K562 (cell line): ENCODE measurements at regions not wholly inside any gene's neighbourhood (a gene's known extent, or its start where the extent isn't known, plus 50 kb on each side); places are given as distances from the start of the nearest gene placed in this dataset.

Source experiments
- ATAC-seq: fragments of 200-7000 bp; cut with Tn5 transposase; 3 replicates; pipeline ENCODE4 v1.9.1; 2020; ENCODE audit warnings: moderate library complexity
- BruUV-seq: library from RNA; stranded (reverse); fragments of 400-500 nt; replicated peaks from 2 replicates; lab custom pipeline; 2021; lab: Mats Ljungman, UMichigan
- CTCF ChIA-PET: fragments of 300-600 bp; formaldehyde crosslinking; extraction: SDS; loops from one replicate; lab custom pipeline; 2021; ENCODE audit warnings: low intra/inter-chr PET ratio; lab: Yijun Ruan, JAX
- POLR2A ChIA-PET: fragments of 300-600, 350-650 bp; sonication (Branson Sonifier 250); formaldehyde crosslinking; extraction: SDS; loops from one replicate; lab custom pipeline; 2021; ENCODE audit warnings: antibody characterized with exemption, inconsistent platforms; lab: Yijun Ruan, JAX
- DNase-seq, 4 experiments: peaks; one replicate each; pipeline versions ENCODE4 v3.0.0 to v3.0.0-alpha.2; 2011 to 2018; ENCODE audit warnings: low spot score in 3 of 4, mixed read lengths in 3 of 4; ENCODE audit errors: extremely low read depth in 1 of 4
- FAIRE-seq: peaks from 2 replicates; lab custom pipeline; 2011; peaks lifted over from hg19 to GRCh38; lab: Jason Lieb, UNC
- H2AFZ ChIP-seq: 2 replicates; pipeline ENCODE4 v1.6.0; 2011; ENCODE audit warnings: low read depth, low read length, control low read depth, inconsistent platforms
- H3K27ac ChIP-seq: fragments of 200-600 bp; 3 replicates; pipeline ENCODE4 v1.8.0; 2011; ENCODE audit warnings: low read depth, mild to moderate bottlenecking, control low read depth, inconsistent platforms, low read length, moderate library complexity, mixed read lengths; ENCODE audit errors: extremely low read depth
- H3K27me3 ChIP-seq, 2 experiments: fragments of 300-600 bp in 1 of 2; 2 replicates in 1 of 2; 3 replicates in 1 of 2; pipeline versions ENCODE4 v1.6.0 to v1.8.0; 2011; ENCODE audit warnings: inconsistent platforms in 2 of 2, low read length in 2 of 2, mild to moderate bottlenecking in 1 of 2, mixed read lengths in 1 of 2, moderate library complexity in 1 of 2; ENCODE audit not compliant: control insufficient read depth in 2 of 2, insufficient read depth in 2 of 2
- H3K36me3 ChIP-seq: fragments of 300-600 bp; 3 replicates; pipeline ENCODE4 v1.8.0; 2011; ENCODE audit warnings: mild to moderate bottlenecking, low read length, inconsistent platforms; ENCODE audit not compliant: control insufficient read depth, insufficient read depth
- H3K4me1 ChIP-seq, 2 experiments: fragments of 200-600 bp in 1 of 2; replicated peaks in 1 of 2; 2 replicates in 1 of 2; 3 replicates in 1 of 2; pipeline versions ENCODE4 v1.5.1 to v1.8.0; 2011; ENCODE audit warnings: inconsistent platforms in 2 of 2, low read length in 2 of 2, mild to moderate bottlenecking in 1 of 2, mixed read lengths in 1 of 2, moderate library complexity in 1 of 2; ENCODE audit not compliant: control insufficient read depth in 2 of 2, insufficient read depth in 2 of 2
- H3K4me2 ChIP-seq: 2 replicates; pipeline ENCODE4 v1.6.1; 2011; ENCODE audit warnings: low read length, control low read depth, inconsistent platforms, mixed read lengths; ENCODE audit not compliant: insufficient read depth
- H3K4me3 ChIP-seq: fragments of 200-600 bp; sonication (generic), shearing (Covaris generic); 2 replicates; pipeline ENCODE4 v1.5.1; 2016; ENCODE audit warnings: control low read depth, inconsistent platforms
- H3K79me2 ChIP-seq: fragments of 200-600 bp; 3 replicates; pipeline ENCODE4 v1.8.0; 2011; ENCODE audit warnings: low read length, inconsistent platforms; ENCODE audit not compliant: control insufficient read depth, insufficient read depth
- H3K9ac ChIP-seq, 2 experiments: 2 replicates each; pipeline versions ENCODE4 v1.6.0 to v1.6.1; 2011; ENCODE audit warnings: low read depth in 2 of 2, low read length in 2 of 2, control low read depth in 1 of 2, inconsistent platforms in 1 of 2, mild to moderate bottlenecking in 1 of 2, mixed read lengths in 1 of 2; ENCODE audit not compliant: insufficient read depth in 1 of 2
- H3K9me1 ChIP-seq: one replicate; pipeline ENCODE4 v1.6.0; 2011; ENCODE audit warnings: inconsistent platforms, mild to moderate bottlenecking, low read length, moderate library complexity; ENCODE audit not compliant: control insufficient read depth, insufficient read depth
- H3K9me3 ChIP-seq: replicated peaks from 2 replicates; pipeline ENCODE4 v1.5.1; 2011; ENCODE audit warnings: low read depth, low read length, inconsistent platforms; ENCODE audit not compliant: control insufficient read depth, insufficient read depth
- H4K20me1 ChIP-seq: replicated peaks from 2 replicates; pipeline ENCODE4 v1.6.1; 2011; ENCODE audit warnings: low read length, inconsistent platforms, mixed read lengths; ENCODE audit not compliant: control insufficient read depth, insufficient read depth
- CCNT2 ChIP-seq: IDR thresholded peaks from 2 replicates; pipeline ENCODE4 v1.6.1; 2011; ENCODE audit warnings: borderline replicate concordance, low read depth, mild to moderate bottlenecking, moderate library complexity, mixed read lengths, low read length; ENCODE audit not compliant: insufficient read length; ENCODE audit errors: extremely low read depth
- CREM ChIP-seq: IDR thresholded peaks from 2 replicates; pipeline ENCODE4 v1.6.1; 2014; ENCODE audit warnings: antibody characterized with exemption, low read depth
- ELF2 ChIP-seq: fragments of 250-450 bp; sonication (Bioruptor Pico); IDR thresholded peaks from 2 replicates; pipeline ENCODE4 v1.5.0; 2021; ENCODE audit warnings: mild to moderate bottlenecking
- KAT2B ChIP-seq: IDR thresholded peaks from one replicate; pipeline ENCODE4 v1.6.1; 2012; ENCODE audit warnings: low read depth, mild to moderate bottlenecking, control low read depth, inconsistent platforms, low read length, moderate library complexity
- KHSRP ChIP-seq: fragments of 450-650 bp; IDR thresholded peaks from 2 replicates; pipeline ENCODE4 v1.6.1; 2017
- KLF16 ChIP-seq: IDR thresholded peaks from 2 replicates; pipeline ENCODE4 v1.6.1; 2016; ENCODE audit warnings: antibody characterized with exemption
- PURB ChIP-seq: sonication (generic); formaldehyde crosslinking; IDR thresholded peaks from 2 replicates; pipeline ENCODE4 v1.9.0; 2021; ENCODE audit warnings: low read depth, mild to moderate bottlenecking, missing genetic modification reagents
- RFX7 ChIP-seq: fragments of 250-450 bp; sonication (Bioruptor Pico); IDR thresholded peaks from 2 replicates; pipeline ENCODE4 v1.5.1; 2021; ENCODE audit warnings: mild to moderate bottlenecking
- ZNF830 ChIP-seq: fragments of 250-450 bp; sonication (Bioruptor Pico); IDR thresholded peaks from 2 replicates; pipeline ENCODE4 v1.5.0; 2021; ENCODE audit warnings: mild to moderate bottlenecking
- WGBS: fragments of 100-300 bp; shearing (Covaris generic); methylation state at CpG from one replicate; pipeline ENCODE4 v1.1.6; 2016; ENCODE audit warnings: low coverage, mixed read lengths; ENCODE audit not compliant: insufficient coverage; ENCODE audit errors: missing lambda C conversion rate; 5-methylcytosine and 5-hydroxymethylcytosine counted together
- in situ Hi-C: fragments of 300-500 bp; cut with MboI; formaldehyde crosslinking; loops from 4 replicates; pipeline ENCODE4 v1.15.0; 2018; ENCODE audit warnings: inconsistent platforms, mixed read lengths
- intact Hi-C: fragments of 100-400 bp; cut with micrococcal nuclease; formaldehyde crosslinking; loops from 2 replicates; pipeline ENCODE4 v1.14.2; 2022
- TF ChIP-seq, protein P1 (sequence below): IDR thresholded peaks from 2 replicates; pipeline ENCODE4 v1.6.1; 2012; ENCODE audit warnings: low read depth, low read length, improper control_type of control experiment, borderline replicate concordance
- TF ChIP-seq, protein P2 (sequence below), 2 experiments: fragments of 450-650 bp in 1 of 2; sonication (generic) in 1 of 2; formaldehyde crosslinking; conservative IDR thresholded peaks; 2 replicates each; pipeline versions ENCODE4 v1.4.0 to v1.8.1; 2020 to 2022; ENCODE audit warnings: mild to moderate bottlenecking in 1 of 2, missing genetic modification reagents in 1 of 2
- TF ChIP-seq, protein P3 (sequence below): fragments of 200-800 bp; sonication (Bioruptor generic); IDR thresholded peaks from 2 replicates; pipeline ENCODE4 v1.6.1; 2017; ENCODE audit warnings: missing genetic modification characterization, missing compliant biosample characterization
- TF ChIP-seq, protein P4 (sequence below): sonication (generic); formaldehyde crosslinking; IDR thresholded peaks from 2 replicates; pipeline ENCODE4 v1.9.0; 2022; ENCODE audit warnings: mild to moderate bottlenecking, missing genetic modification reagents

DNA sequence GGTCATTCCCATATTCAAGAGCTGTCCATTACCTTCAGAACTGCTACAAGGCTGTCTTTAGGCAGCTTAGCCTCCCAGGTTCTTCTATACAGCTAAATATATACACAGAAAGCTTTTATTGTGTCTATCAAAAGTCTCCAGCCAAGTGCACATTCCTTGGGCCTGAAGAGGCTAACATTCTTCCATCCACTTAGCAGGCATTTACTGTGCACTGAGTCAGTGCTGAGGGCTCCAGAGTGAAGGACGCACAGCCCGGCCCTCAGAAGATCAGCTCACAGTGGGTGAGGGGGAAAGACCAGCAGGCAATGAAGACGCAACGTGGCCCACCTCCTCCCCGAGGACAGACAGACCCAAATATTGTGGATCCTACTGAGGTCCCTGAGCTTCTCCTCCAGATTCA is 569.9 kb downstream of the CDH26 start:
- no peaks in the 10 kb centered on the region for H3K79me2 ChIP-seq
- ATAC-seq: no peak
- WGBS: 0% methylated on average over 5 of the region's 5 CpGs
- no peak for FAIRE-seq
- H3K27me3 ChIP-seq: no peaks in the 10 kb centered on the region
- H3K9me3 ChIP-seq: no peaks in the 10 kb centered on the region
- CTCF ChIA-PET: no interaction called here
- in situ Hi-C loops (no loop called here), intact Hi-C loops (no loop called here)
- no peak overlapping the region for H3K9ac ChIP-seq
- H3K27ac ChIP-seq: no peak overlapping the region
- no peak overlapping the region for H3K4me2 ChIP-seq
- no peak for DNase-seq
- no peaks in the 10 kb centered on the region for H3K4me1 ChIP-seq
- H3K9me1 ChIP-seq: no peaks in the 10 kb centered on the region
- H3K36me3 ChIP-seq: no peaks in the 10 kb centered on the region
- POLR2A ChIA-PET: no interaction called here
- no peak overlapping the region for H2AFZ ChIP-seq
- TF ChIP-seq CREM (no peak), KAT2B (no peak), RFX7 (CRISPR knock-in tag) (no peak), PURB (CRISPR knock-in tag) (no peak), KHSRP (no peak), KLF16 (no peak), ZNF830 (CRISPR knock-in tag) (no peak), ELF2 (CRISPR knock-in tag) (no peak), CCNT2 (no peak)
- TF ChIP-seq, protein P1, sequence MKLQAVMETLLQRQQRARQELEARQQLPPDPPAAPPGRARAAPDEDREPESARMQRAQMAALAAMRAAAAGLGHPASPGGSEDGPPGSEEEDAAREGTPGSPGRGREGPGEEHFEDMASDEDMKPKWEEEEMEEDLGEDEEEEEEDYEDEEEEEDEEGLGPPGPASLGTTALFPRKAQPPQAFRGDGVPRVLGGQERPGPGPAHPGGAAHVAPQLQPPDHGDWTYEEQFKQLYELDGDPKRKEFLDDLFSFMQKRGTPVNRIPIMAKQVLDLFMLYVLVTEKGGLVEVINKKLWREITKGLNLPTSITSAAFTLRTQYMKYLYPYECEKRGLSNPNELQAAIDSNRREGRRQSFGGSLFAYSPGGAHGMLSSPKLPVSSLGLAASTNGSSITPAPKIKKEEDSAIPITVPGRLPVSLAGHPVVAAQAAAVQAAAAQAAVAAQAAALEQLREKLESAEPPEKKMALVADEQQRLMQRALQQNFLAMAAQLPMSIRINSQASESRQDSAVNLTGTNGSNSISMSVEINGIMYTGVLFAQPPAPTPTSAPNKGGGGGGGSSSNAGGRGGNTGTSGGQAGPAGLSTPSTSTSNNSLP: no peak
- TF ChIP-seq, protein P2, sequence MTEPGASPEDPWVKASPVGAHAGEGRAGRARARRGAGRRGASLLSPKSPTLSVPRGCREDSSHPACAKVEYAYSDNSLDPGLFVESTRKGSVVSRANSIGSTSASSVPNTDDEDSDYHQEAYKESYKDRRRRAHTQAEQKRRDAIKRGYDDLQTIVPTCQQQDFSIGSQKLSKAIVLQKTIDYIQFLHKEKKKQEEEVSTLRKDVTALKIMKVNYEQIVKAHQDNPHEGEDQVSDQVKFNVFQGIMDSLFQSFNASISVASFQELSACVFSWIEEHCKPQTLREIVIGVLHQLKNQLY (CRISPR knock-in tag; conservative IDR thresholded peaks at IDR 0.05): no peak
- TF ChIP-seq, protein P3, sequence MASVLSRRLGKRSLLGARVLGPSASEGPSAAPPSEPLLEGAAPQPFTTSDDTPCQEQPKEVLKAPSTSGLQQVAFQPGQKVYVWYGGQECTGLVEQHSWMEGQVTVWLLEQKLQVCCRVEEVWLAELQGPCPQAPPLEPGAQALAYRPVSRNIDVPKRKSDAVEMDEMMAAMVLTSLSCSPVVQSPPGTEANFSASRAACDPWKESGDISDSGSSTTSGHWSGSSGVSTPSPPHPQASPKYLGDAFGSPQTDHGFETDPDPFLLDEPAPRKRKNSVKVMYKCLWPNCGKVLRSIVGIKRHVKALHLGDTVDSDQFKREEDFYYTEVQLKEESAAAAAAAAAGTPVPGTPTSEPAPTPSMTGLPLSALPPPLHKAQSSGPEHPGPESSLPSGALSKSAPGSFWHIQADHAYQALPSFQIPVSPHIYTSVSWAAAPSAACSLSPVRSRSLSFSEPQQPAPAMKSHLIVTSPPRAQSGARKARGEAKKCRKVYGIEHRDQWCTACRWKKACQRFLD: no peak
- TF ChIP-seq, protein P4, sequence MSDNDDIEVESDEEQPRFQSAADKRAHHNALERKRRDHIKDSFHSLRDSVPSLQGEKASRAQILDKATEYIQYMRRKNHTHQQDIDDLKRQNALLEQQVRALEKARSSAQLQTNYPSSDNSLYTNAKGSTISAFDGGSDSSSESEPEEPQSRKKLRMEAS: no peak
- no peaks in the 10 kb centered on the region for H4K20me1 ChIP-seq
- no TSS peak for BruUV-seq
- H3K4me3 ChIP-seq: no peak overlapping the region
